PC-9 (cell line): ENCODE measurements at regions not wholly inside any gene's neighbourhood (a gene's known extent, or its start where the extent isn't known, plus 50 kb on each side); places are given as distances from the start of the nearest gene placed in this dataset.

ENCODE experiments used
- BruUV-seq: library from RNA; stranded (reverse); fragments of 400-500 nt; replicated peaks from 2 replicates; lab custom pipeline; 2021; lab: Mats Ljungman, UMichigan
- CTCF ChIA-PET: fragments of 300-600 bp; sonication (Branson Sonifier 250); formaldehyde crosslinking; loops from one replicate; lab custom pipeline; 2022; ENCODE audit warnings: antibody characterized with exemption; lab: Charles Lee
- POLR2A ChIA-PET: fragments of 300-600 bp; sonication (Branson Sonifier 250); formaldehyde crosslinking; loops from one replicate; lab custom pipeline; 2022; ENCODE audit warnings: antibody characterized with exemption; ENCODE audit not compliant: unreplicated experiment; lab: Charles Lee
- DNase-seq, 2 experiments: peaks; one replicate each; pipeline versions ENCODE4 v3.0.0 to v3.0.0-alpha.2; 2015 to 2022; ENCODE audit warnings: mixed read lengths in 1 of 2
- H2AFZ ChIP-seq: fragments of 200-600 bp; sonication (generic); 2 replicates; pipeline ENCODE4 v1.8.1; 2017; ENCODE audit warnings: antibody characterized with exemption
- H3F3A ChIP-seq: fragments of 200-600 bp; sonication (generic); 2 replicates; pipeline ENCODE4 v1.8.1; 2017; ENCODE audit warnings: antibody characterized with exemption, mild to moderate bottlenecking, low read depth; ENCODE audit not compliant: insufficient read depth
- H3K27ac ChIP-seq: fragments of 200-600 bp; sonication (generic); 2 replicates; pipeline ENCODE4 v1.6.1; 2016; ENCODE audit warnings: mixed run types
- H3K27me3 ChIP-seq: fragments of 200-600 bp; sonication (generic); 2 replicates; pipeline ENCODE4 v1.6.1; 2016; ENCODE audit warnings: low read depth, mixed run types; ENCODE audit not compliant: insufficient read depth
- H3K36me3 ChIP-seq: fragments of 200-600 bp; sonication (generic); 2 replicates; pipeline ENCODE4 v1.6.1; 2016; ENCODE audit warnings: low read depth, mixed run types
- H3K4me1 ChIP-seq: fragments of 200-600 bp; sonication (generic); replicated peaks from 2 replicates; pipeline ENCODE4 v1.6.1; 2016; ENCODE audit warnings: mixed run types; ENCODE audit not compliant: insufficient read depth
- H3K4me2 ChIP-seq: fragments of 200-600 bp; sonication (generic); 2 replicates; pipeline ENCODE4 v1.6.1; 2017; ENCODE audit warnings: mixed run types
- H3K4me3 ChIP-seq: fragments of 200-600 bp; sonication (generic); 2 replicates; pipeline ENCODE4 v1.6.1; 2016; ENCODE audit warnings: mixed run types
- H3K79me2 ChIP-seq: fragments of 200-600 bp; sonication (generic); 2 replicates; pipeline ENCODE4 v1.6.1; 2017; ENCODE audit warnings: low read depth, mixed run types
- H3K9me2 ChIP-seq: fragments of 200-600 bp; sonication (generic); 2 replicates; pipeline ENCODE4 v1.8.1; 2017; ENCODE audit warnings: mild to moderate bottlenecking; ENCODE audit not compliant: insufficient read depth
- H3K9me3 ChIP-seq: fragments of 200-600 bp; sonication (generic); 2 replicates; pipeline ENCODE4 v1.8.1; 2016; ENCODE audit warnings: low read depth; ENCODE audit not compliant: insufficient read depth
- H4K20me1 ChIP-seq: fragments of 200-600 bp; sonication (generic); 2 replicates; pipeline ENCODE4 v1.8.1; 2017; ENCODE audit not compliant: insufficient read depth
- EZH2 ChIP-seq: fragments of 200-600 bp; sonication (generic); IDR thresholded peaks from 2 replicates; pipeline ENCODE4 v1.8.0; 2017; ENCODE audit warnings: antibody characterized with exemption, low read depth
- intact Hi-C: fragments of 100-400 bp; cut with micrococcal nuclease; formaldehyde crosslinking; loops from one replicate; pipeline ENCODE4 v1.10.0; 2022; ENCODE audit not compliant: unreplicated experiment
- TF ChIP-seq, protein P1 (sequence below): fragments of 200-600 bp; sonication (generic); conservative IDR thresholded peaks from 2 replicates; pipeline ENCODE4 v1.6.1; 2017; ENCODE audit warnings: mixed run types, antibody characterized with exemption, mild to moderate bottlenecking, moderate library complexity

DNA sequence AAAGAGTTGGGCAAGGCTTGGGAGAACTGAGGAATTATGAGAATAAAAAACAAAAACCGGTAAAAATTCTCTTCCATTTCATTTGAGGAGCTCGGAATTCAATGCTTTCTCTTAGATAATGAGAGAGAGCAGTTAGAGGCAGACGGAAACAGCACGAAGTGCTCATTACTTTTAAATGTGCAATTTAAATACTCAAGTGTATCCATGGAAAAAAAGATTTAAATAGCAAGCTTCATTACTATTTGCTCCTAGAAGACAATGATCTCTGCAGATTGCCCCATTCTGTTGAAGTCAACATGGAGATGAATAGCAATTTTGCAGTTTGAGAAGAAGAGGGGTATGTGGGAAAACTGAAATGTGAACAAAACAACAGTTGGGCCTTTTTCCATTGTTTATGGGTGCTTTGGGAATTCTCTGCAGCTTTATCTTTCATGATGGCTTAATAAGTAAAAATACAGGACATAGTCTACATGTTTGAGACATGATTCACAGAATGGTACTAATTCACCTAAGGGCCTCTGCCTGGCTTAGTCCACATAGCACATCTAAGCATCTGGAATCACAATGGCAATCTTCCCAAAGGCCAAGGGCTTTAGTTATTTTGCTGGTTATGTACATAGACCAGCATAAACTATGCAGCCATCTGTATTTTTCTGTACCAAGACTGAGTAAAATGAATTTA is 512.7 kb upstream of the FAT1 start:
- H4K20me1 ChIP-seq: no peaks in the 10 kb centered on the region
- H3K4me2 ChIP-seq: no peak overlapping the region
- no peaks in the 10 kb centered on the region for H3K9me3 ChIP-seq
- no peaks in the 10 kb centered on the region for H3K79me2 ChIP-seq
- TF ChIP-seq EZH2: no peak
- TF ChIP-seq, protein P1, sequence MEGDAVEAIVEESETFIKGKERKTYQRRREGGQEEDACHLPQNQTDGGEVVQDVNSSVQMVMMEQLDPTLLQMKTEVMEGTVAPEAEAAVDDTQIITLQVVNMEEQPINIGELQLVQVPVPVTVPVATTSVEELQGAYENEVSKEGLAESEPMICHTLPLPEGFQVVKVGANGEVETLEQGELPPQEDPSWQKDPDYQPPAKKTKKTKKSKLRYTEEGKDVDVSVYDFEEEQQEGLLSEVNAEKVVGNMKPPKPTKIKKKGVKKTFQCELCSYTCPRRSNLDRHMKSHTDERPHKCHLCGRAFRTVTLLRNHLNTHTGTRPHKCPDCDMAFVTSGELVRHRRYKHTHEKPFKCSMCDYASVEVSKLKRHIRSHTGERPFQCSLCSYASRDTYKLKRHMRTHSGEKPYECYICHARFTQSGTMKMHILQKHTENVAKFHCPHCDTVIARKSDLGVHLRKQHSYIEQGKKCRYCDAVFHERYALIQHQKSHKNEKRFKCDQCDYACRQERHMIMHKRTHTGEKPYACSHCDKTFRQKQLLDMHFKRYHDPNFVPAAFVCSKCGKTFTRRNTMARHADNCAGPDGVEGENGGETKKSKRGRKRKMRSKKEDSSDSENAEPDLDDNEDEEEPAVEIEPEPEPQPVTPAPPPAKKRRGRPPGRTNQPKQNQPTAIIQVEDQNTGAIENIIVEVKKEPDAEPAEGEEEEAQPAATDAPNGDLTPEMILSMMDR: no peak
- H3K4me3 ChIP-seq: no peak overlapping the region
- H3K9me2 ChIP-seq: no peaks in the 10 kb centered on the region
- no TSS peak for BruUV-seq
- no peak overlapping the region for H3K27ac ChIP-seq
- DNase-seq: peak in 1 of 2 experiments; percentile 37
- no peak overlapping the region for H2AFZ ChIP-seq
- no peaks in the 10 kb centered on the region for H3K4me1 ChIP-seq
- no peaks in the 10 kb centered on the region for H3F3A ChIP-seq
- CTCF ChIA-PET: no interaction called here
- intact Hi-C loops: no loop called here
- POLR2A ChIA-PET: no interaction called here
- H3K36me3 ChIP-seq: no peaks in the 10 kb centered on the region
- no peaks in the 10 kb centered on the region for H3K27me3 ChIP-seq

DNA sequence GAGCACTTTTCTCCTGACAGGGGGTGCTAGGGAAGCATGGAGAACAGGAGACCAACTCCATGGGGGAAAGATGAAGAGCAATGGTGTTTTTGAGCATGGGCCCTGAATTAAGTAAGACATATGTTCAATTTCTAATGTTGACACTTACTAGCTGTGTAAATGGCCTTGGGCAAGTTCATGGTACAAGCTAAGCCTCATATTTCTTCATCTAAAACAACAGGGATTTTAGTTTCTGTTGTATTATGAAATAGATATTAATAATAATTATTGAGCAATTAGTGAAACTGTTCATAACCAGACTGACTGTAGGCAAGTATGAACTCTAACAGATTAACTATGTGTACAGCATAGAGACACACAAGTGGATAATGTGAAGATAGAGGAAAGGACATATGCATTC is 515.0 kb upstream of the FAT1 start:
- no peak overlapping the region for H3K4me3 ChIP-seq
- H3K9me2 ChIP-seq: no peaks in the 10 kb centered on the region
- no peaks in the 10 kb centered on the region for H3K36me3 ChIP-seq
- no peaks in the 10 kb centered on the region for H3K27me3 ChIP-seq
- no peaks in the 10 kb centered on the region for H3K4me1 ChIP-seq
- intact Hi-C loops: no loop called here
- no peaks in the 10 kb centered on the region for H4K20me1 ChIP-seq
- ChIA-PET CTCF (no interaction called here), POLR2A (no interaction called here)
- BruUV-seq: no TSS peak
- H3K27ac ChIP-seq: no peak overlapping the region
- DNase-seq: no peak
- no peaks in the 10 kb centered on the region for H3F3A ChIP-seq
- H3K4me2 ChIP-seq: no peak overlapping the region
- no peaks in the 10 kb centered on the region for H3K79me2 ChIP-seq
- TF ChIP-seq, protein P1: no peak
- TF ChIP-seq EZH2: no peak
- no peaks in the 10 kb centered on the region for H3K9me3 ChIP-seq
- no peak overlapping the region for H2AFZ ChIP-seq

DNA sequence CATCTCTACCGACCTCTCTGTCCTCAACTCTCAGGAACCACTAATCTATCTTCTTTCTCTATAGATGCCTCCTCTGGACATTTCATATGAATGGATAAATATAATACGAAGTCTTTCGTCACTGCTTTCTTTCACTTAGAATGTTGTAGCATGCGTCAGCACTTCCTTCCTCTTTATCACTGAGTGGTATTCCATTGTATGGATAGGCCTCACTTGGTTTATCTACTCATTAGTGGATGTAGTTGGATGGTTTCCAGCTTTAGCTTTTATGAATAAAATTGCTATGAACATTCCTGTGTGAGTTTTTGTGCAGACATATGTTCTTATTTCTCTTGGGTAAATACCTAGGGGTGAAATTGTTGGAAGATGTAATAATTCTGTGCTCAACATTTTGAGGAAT is 528.2 kb upstream of the FAT1 start:
- Histone ChIP-seq H3F3A (no peaks in the 10 kb centered on the region), H3K79me2 (no peaks in the 10 kb centered on the region), H3K4me3 (no peak overlapping the region), H3K9me3 (no peaks in the 10 kb centered on the region), H3K4me2 (no peak overlapping the region), H3K4me1 (no peaks in the 10 kb centered on the region), H4K20me1 (no peaks in the 10 kb centered on the region), H3K27ac (no peak overlapping the region), H3K27me3 (no peaks in the 10 kb centered on the region), H3K36me3 (no peaks in the 10 kb centered on the region), H2AFZ (no peak overlapping the region), H3K9me2 (no peaks in the 10 kb centered on the region)
- ChIA-PET POLR2A (no interaction called here), CTCF (no interaction called here)
- no TSS peak for BruUV-seq
- intact Hi-C loops: no loop called here
- no peak for DNase-seq
- no peak for TF ChIP-seq EZH2
- TF ChIP-seq, protein P1: no peak
